MM.1S (cell line): ENCODE measurements at regions not wholly inside any gene's neighbourhood (a gene's known extent, or its start where the extent isn't known, plus 50 kb on each side); places are given as distances from the start of the nearest gene placed in this dataset.

Experiments used
- EZH2 ChIP-seq: fragments of 300-600 bp; sonication (generic); optimal IDR thresholded peaks from 2 replicates; pipeline ENCODE3; 2017; ENCODE audit warnings: low read depth, mild to moderate bottlenecking, antibody characterized with exemption, low read length, mixed read lengths
- EZH2phosphoT487 ChIP-seq: fragments of 300-600 bp; sonication (generic); IDR thresholded peaks from 2 replicates; pipeline ENCODE4 v1.6.1; 2018; ENCODE audit warnings: antibody characterized with exemption, low read length
- TF ChIP-seq, protein P1 (sequence below): fragments of 300-600 bp; sonication (generic); IDR thresholded peaks from 2 replicates; pipeline ENCODE4 v1.5.1; 2016; ENCODE audit warnings: antibody characterized with exemption, low read length, mixed read lengths

DNA sequence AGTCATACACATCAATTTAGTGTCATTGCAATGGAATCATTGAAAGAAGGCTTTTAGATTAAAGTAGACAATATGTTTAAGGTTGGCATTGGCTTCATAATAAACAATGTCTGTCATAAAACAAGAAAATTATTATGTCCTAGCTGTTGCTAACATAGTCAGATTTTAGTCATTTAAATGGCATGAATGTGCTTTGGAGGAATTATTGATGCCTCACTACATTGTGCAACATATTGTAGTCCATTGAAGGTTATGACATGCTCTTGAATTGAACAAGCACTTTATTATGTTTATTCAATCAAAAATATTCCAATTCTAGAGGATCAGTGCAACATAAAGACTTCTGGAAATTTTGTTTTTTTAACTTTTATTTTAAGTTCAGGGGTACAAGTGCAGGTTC, 489.8 kb upstream of the AMOT start:
- TF ChIP-seq, protein P1, sequence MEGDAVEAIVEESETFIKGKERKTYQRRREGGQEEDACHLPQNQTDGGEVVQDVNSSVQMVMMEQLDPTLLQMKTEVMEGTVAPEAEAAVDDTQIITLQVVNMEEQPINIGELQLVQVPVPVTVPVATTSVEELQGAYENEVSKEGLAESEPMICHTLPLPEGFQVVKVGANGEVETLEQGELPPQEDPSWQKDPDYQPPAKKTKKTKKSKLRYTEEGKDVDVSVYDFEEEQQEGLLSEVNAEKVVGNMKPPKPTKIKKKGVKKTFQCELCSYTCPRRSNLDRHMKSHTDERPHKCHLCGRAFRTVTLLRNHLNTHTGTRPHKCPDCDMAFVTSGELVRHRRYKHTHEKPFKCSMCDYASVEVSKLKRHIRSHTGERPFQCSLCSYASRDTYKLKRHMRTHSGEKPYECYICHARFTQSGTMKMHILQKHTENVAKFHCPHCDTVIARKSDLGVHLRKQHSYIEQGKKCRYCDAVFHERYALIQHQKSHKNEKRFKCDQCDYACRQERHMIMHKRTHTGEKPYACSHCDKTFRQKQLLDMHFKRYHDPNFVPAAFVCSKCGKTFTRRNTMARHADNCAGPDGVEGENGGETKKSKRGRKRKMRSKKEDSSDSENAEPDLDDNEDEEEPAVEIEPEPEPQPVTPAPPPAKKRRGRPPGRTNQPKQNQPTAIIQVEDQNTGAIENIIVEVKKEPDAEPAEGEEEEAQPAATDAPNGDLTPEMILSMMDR: no peak
- TF ChIP-seq EZH2phosphoT487 (no peak), EZH2 (no peak)
